ENCODE measurements at regions not wholly inside any gene's neighbourhood (a gene's known extent, or its start where the extent isn't known, plus 50 kb on each side); places are given as distances from the start of the nearest gene placed in this dataset.

DNA sequence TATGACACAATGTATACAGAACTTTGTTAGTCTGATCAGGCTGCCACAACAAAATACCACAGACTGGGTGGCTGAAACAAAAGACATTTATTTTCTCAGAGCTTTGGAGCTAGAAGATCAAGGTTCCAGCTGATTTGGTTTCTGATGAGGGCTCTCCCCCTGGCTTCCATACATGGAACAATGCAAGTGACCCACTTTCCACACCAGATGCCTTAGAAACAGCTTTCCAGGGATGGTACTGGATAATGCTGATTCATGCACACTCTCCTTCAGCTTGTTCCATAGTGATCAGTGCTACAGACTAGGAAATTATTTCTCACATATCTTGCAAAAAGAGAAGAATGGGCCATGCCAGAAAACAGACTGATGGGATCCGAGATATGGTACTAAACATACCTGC lies 1274.9 kb upstream of the SORCS1 start:
- Histone ChIP-seq H3K36me3 (ENCODE audit: control insufficient read depth, insufficient read depth, low read length) (no peaks in the 10 kb centered on the region), H3K4me2 (ENCODE audit: low read depth, low read length) (no peak overlapping the region), H3K9ac (ENCODE audit: low read depth, low read length) (no peak overlapping the region), H3K4me1 (ENCODE audit: control insufficient read depth, insufficient read depth, low read length) (no peaks in the 10 kb centered on the region), H2BK20ac (ENCODE audit: low read depth, low read length) (no peak overlapping the region), H3K79me1 (ENCODE audit: low read depth in 1 of 2, low read length in 2 of 2) (no peaks in the 10 kb centered on the region), H2AK5ac (ENCODE audit: low read depth, low read length) (no peak overlapping the region), H4K8ac (ENCODE audit: low read depth in 2 of 2, low read length in 2 of 2) (no peak overlapping the region), H2BK120ac (ENCODE audit: low read depth, low read length) (no peak overlapping the region), H3K27me3 (ENCODE audit: control insufficient read depth, insufficient read depth, low read length) (no peaks in the 10 kb centered on the region), H3K23ac (ENCODE audit: low read depth, low read length) (no peak overlapping the region), H4K20me1 (ENCODE audit: insufficient read depth, low read length) (no peaks in the 10 kb centered on the region), H3K56ac (ENCODE audit: extremely low read depth, insufficient read depth, low read length) (no peak overlapping the region), H3K18ac (ENCODE audit: low read depth, low read length) (no peak overlapping the region), H3K4me3 (ENCODE audit: insufficient read depth, low read depth, low read length) (no peak overlapping the region), H2AFZ (replicated peaks; ENCODE audit: low read length, poor library complexity) (no peak overlapping the region), H2BK15ac (ENCODE audit: low read depth, low read length) (no peak overlapping the region), H3K14ac (replicated peaks; ENCODE audit: low read depth, low read length) (no peak overlapping the region), H3K9me3 (ENCODE audit: control insufficient read depth, insufficient read depth, low read length) (peaks cover 2% of the 10 kb centered on the region), H4K5ac (ENCODE audit: low read depth, low read length) (no peak overlapping the region), H4K91ac (ENCODE audit: insufficient read depth, low read depth, low read length) (no peak overlapping the region), H3K4ac (ENCODE audit: low read depth, low read length) (no peak overlapping the region), H2AK9ac (replicated peaks; ENCODE audit: low read depth, low read length, poor library complexity) (no peak overlapping the region), H3K27ac (ENCODE audit: insufficient read depth, low read length) (no peak overlapping the region), H3K9me1 (ENCODE audit: insufficient read depth, low read length) (no peaks in the 10 kb centered on the region), H2BK5ac (ENCODE audit: low read depth, low read length, poor library complexity, severe bottlenecking) (no peak overlapping the region)
- TF ChIP-seq CHD1 (IDR thresholded peaks at IDR 0.05; ENCODE audit: low read depth, low read length) (no peak), FOS (IDR thresholded peaks at IDR 0.05; ENCODE audit: low read depth, low read length) (no peak), MAFK (IDR thresholded peaks at IDR 0.05; ENCODE audit: low read depth, low read length) (no peak), RCOR1 (IDR thresholded peaks at IDR 0.05; ENCODE audit: insufficient replicate concordance, low read length) (no peak), BHLHE40 (IDR thresholded peaks at IDR 0.05; ENCODE audit: low read depth, low read length) (no peak), CEBPB (IDR thresholded peaks at IDR 0.05; ENCODE audit: low read depth, low read length) (no peak), MXI1 (IDR thresholded peaks at IDR 0.05; ENCODE audit: borderline replicate concordance, low read depth, low read length) (no peak), SMC3 (IDR thresholded peaks at IDR 0.05; ENCODE audit: low read depth, low read length) (no peak), NFE2L2 (IDR thresholded peaks at IDR 0.05; ENCODE audit: low read depth, low read length) (no peak), POLR2A (IDR thresholded peaks at IDR 0.05; ENCODE audit: low read depth, low read length) (no peak), RAD21 (IDR thresholded peaks at IDR 0.05; ENCODE audit: low read length) (no peak), MAZ (IDR thresholded peaks at IDR 0.05; ENCODE audit: borderline replicate concordance, low read depth, low read length) (no peak), RFX5 (IDR thresholded peaks at IDR 0.05; ENCODE audit: low read depth, low read length) (no peak)
- TF ChIP-seq, protein P1, sequence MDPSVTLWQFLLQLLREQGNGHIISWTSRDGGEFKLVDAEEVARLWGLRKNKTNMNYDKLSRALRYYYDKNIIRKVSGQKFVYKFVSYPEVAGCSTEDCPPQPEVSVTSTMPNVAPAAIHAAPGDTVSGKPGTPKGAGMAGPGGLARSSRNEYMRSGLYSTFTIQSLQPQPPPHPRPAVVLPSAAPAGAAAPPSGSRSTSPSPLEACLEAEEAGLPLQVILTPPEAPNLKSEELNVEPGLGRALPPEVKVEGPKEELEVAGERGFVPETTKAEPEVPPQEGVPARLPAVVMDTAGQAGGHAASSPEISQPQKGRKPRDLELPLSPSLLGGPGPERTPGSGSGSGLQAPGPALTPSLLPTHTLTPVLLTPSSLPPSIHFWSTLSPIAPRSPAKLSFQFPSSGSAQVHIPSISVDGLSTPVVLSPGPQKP (IDR thresholded peaks at IDR 0.05; ENCODE audit: borderline replicate concordance, low read depth, low read length): no peak
- TF ChIP-seq, protein P2, sequence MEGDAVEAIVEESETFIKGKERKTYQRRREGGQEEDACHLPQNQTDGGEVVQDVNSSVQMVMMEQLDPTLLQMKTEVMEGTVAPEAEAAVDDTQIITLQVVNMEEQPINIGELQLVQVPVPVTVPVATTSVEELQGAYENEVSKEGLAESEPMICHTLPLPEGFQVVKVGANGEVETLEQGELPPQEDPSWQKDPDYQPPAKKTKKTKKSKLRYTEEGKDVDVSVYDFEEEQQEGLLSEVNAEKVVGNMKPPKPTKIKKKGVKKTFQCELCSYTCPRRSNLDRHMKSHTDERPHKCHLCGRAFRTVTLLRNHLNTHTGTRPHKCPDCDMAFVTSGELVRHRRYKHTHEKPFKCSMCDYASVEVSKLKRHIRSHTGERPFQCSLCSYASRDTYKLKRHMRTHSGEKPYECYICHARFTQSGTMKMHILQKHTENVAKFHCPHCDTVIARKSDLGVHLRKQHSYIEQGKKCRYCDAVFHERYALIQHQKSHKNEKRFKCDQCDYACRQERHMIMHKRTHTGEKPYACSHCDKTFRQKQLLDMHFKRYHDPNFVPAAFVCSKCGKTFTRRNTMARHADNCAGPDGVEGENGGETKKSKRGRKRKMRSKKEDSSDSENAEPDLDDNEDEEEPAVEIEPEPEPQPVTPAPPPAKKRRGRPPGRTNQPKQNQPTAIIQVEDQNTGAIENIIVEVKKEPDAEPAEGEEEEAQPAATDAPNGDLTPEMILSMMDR (conservative IDR thresholded peaks at IDR 0.05; ENCODE audit: low read depth, low read length): no peak
- TF ChIP-seq, protein P3, sequence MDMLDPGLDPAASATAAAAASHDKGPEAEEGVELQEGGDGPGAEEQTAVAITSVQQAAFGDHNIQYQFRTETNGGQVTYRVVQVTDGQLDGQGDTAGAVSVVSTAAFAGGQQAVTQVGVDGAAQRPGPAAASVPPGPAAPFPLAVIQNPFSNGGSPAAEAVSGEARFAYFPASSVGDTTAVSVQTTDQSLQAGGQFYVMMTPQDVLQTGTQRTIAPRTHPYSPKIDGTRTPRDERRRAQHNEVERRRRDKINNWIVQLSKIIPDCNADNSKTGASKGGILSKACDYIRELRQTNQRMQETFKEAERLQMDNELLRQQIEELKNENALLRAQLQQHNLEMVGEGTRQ (IDR thresholded peaks at IDR 0.05; ENCODE audit: low read depth, low read length): no peak
- WGBS, 2 experiments (ENCODE audit: extremely low coverage in 2 of 2, insufficient read length in 1 of 2): no CpG with 5 or more reads among the region's 1 CpG
- ChIA-PET CTCF (no interaction called here), POLR2A (ENCODE audit: unreplicated experiment) (no interaction called here)
- ATAC-seq (ENCODE audit: low read depth): no peak
- intact Hi-C loops (cut with micrococcal nuclease) (no loop called here), dilution Hi-C loops (cut with HindIII; ENCODE audit: low sequenced_read_pairs, unreplicated experiment) (no loop called here), in situ Hi-C loops (cut with MboI; ENCODE audit: low sequenced_read_pairs) (no loop called here)
- no TSS peak for BruUV-seq (replicated peaks)
- DNase-seq: no peak

All from IMR-90 (cell line).